GM23338 (cell line): ENCODE measurements at regions not wholly inside any gene's neighbourhood (a gene's known extent, or its start where the extent isn't known, plus 50 kb on each side); places are given as distances from the start of the nearest gene placed in this dataset.

Source experiments
- ATAC-seq: fragments of 200-7000 bp; cut with Tn5 transposase; 3 replicates; pipeline ENCODE4 v1.9.1; 2020
- DNase-seq: peaks from one replicate; pipeline ENCODE4 v3.0.0-alpha.2; 2015; ENCODE audit warnings: low spot score
- H2AFZ ChIP-seq: fragments of 200-600 bp; sonication (generic); 2 replicates; pipeline ENCODE4 v1.8.0; 2016; ENCODE audit warnings: antibody characterized with exemption, mild to moderate bottlenecking, moderate library complexity
- H3F3A ChIP-seq: fragments of 200-600 bp; sonication (generic); replicated peaks from 2 replicates; pipeline ENCODE4 v1.8.0; 2017; ENCODE audit warnings: antibody characterized with exemption, mixed run types, low read depth
- H3K27ac ChIP-seq: fragments of 200-600 bp; sonication (generic); 2 replicates; pipeline ENCODE4 v1.6.1; 2016; ENCODE audit warnings: low read depth
- H3K27me3 ChIP-seq: fragments of 200-600 bp; sonication (generic); 2 replicates; pipeline ENCODE4 v1.8.0; 2016; ENCODE audit warnings: mild to moderate bottlenecking, mixed run types, moderate library complexity; ENCODE audit not compliant: insufficient read depth
- H3K36me3 ChIP-seq: fragments of 200-600 bp; sonication (generic); 2 replicates; pipeline ENCODE4 v1.8.0; 2016; ENCODE audit warnings: mild to moderate bottlenecking; ENCODE audit not compliant: insufficient read depth
- H3K4me1 ChIP-seq: fragments of 200-600 bp; sonication (generic); 2 replicates; pipeline ENCODE4 v1.8.0; 2016; ENCODE audit warnings: mild to moderate bottlenecking, moderate library complexity; ENCODE audit not compliant: insufficient read depth
- H3K4me2 ChIP-seq: fragments of 200-600 bp; sonication (generic); 2 replicates; pipeline ENCODE4 v1.7.1; 2017; ENCODE audit warnings: mixed run types
- H3K4me3 ChIP-seq: fragments of 200-600 bp; sonication (generic); 2 replicates; pipeline ENCODE4 v1.6.1; 2016; ENCODE audit warnings: mixed run types
- H3K79me2 ChIP-seq: fragments of 200-600 bp; sonication (generic); replicated peaks from 2 replicates; pipeline ENCODE4 v1.8.0; 2017; ENCODE audit warnings: mild to moderate bottlenecking; ENCODE audit not compliant: insufficient read depth
- H3K9me2 ChIP-seq: fragments of 200-600 bp; sonication (generic); 2 replicates; pipeline ENCODE4 v1.8.0; 2017; ENCODE audit not compliant: insufficient read depth
- H4K20me1 ChIP-seq: fragments of 200-600 bp; sonication (generic); replicated peaks from 2 replicates; pipeline ENCODE4 v1.8.0; 2017; ENCODE audit warnings: mild to moderate bottlenecking; ENCODE audit not compliant: insufficient read depth
- H3K27ac Mint-ChIP-seq: 2 replicates; pipeline ENCODE4 v1.8.0; 2020; ENCODE audit warnings: inconsistent platforms, mild to moderate bottlenecking, moderate library complexity, mixed read lengths
- H3K27me3 Mint-ChIP-seq: 3 replicates; pipeline ENCODE4 v1.8.0; 2022; ENCODE audit warnings: low read depth, mild to moderate bottlenecking, moderate library complexity, mixed read lengths, inconsistent platforms; ENCODE audit not compliant: insufficient read depth, poor library complexity
- H3K36me3 Mint-ChIP-seq: 3 replicates; pipeline ENCODE4 v1.8.0; 2021; ENCODE audit warnings: low read depth, mild to moderate bottlenecking, inconsistent platforms, moderate library complexity, mixed read lengths
- H3K4me1 Mint-ChIP-seq: 3 replicates; pipeline ENCODE4 v1.8.0; 2020; ENCODE audit warnings: mild to moderate bottlenecking, inconsistent platforms, mixed read lengths
- H3K4me3 Mint-ChIP-seq: 3 replicates; pipeline ENCODE4 v1.8.0; 2021; ENCODE audit warnings: moderate library complexity, mild to moderate bottlenecking, inconsistent platforms, mixed read lengths
- H3K9me3 Mint-ChIP-seq: 3 replicates; pipeline ENCODE4 v1.8.0; 2020; ENCODE audit warnings: moderate library complexity, mild to moderate bottlenecking, inconsistent platforms, mixed read lengths
- JUNB ChIP-seq: IDR thresholded peaks from one replicate; pipeline ENCODE4 v1.6.1; 2016; ENCODE audit warnings: antibody characterized with exemption; ENCODE audit not compliant: unreplicated experiment
- NANOG ChIP-seq: IDR thresholded peaks from 2 replicates; pipeline ENCODE4 v1.6.1; 2016; ENCODE audit warnings: antibody characterized with exemption, borderline replicate concordance
- POLR2AphosphoS5 ChIP-seq: IDR thresholded peaks from 2 replicates; pipeline ENCODE4 v1.6.1; 2016; ENCODE audit warnings: antibody characterized with exemption, low read depth
- ZNF114 ChIP-seq: fragments of 250-450 bp; sonication (Bioruptor Pico); IDR thresholded peaks from 2 replicates; pipeline ENCODE4 v1.5.0; 2020; ENCODE audit warnings: mild to moderate bottlenecking, moderate library complexity
- ZNF331 ChIP-seq: fragments of 250-450 bp; sonication (Bioruptor Pico); IDR thresholded peaks from 2 replicates; pipeline ENCODE4 v1.5.0; 2020; ENCODE audit warnings: low read depth, mild to moderate bottlenecking, moderate library complexity
- TF ChIP-seq, protein P1 (sequence below): IDR thresholded peaks from one replicate; pipeline ENCODE4 v1.6.1; 2018; ENCODE audit warnings: antibody characterized with exemption; ENCODE audit not compliant: unreplicated experiment
- TF ChIP-seq, protein P2 (sequence below), 2 experiments: fragments of 200-600 bp in 1 of 2; sonication (generic) in 1 of 2; conservative IDR thresholded peaks; 2 replicates each; pipeline versions ENCODE4 v1.5.1 to v1.6.1; 2016 to 2017; ENCODE audit warnings: antibody characterized with exemption in 2 of 2, low read depth in 2 of 2, mild to moderate bottlenecking in 2 of 2, moderate library complexity in 1 of 2
- TF ChIP-seq, protein P3 (sequence below): fragments of 250-450 bp; sonication (Bioruptor Pico); IDR thresholded peaks from 2 replicates; pipeline ENCODE4 v1.5.0; 2020; ENCODE audit warnings: mild to moderate bottlenecking, moderate library complexity
- TF ChIP-seq, protein P4 (sequence below): IDR thresholded peaks from 2 replicates; pipeline ENCODE4 v1.6.1; 2016; ENCODE audit warnings: antibody characterized with exemption

DNA sequence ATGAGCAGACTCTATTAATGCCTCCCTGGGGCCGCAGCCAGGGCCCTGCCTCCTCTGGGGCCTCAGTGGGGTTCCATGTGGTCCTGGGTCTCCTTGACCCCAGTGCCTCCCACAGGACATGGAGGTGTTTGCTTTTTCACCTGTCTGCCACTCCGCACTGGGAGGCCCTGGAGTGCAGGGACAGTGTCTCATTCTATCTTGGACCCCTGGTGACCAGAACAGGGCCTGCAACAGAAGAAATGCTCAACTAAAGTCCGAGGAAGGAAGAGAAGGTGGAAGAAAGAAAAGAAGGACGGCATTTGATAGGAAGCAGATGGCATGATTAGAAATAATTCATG, 243.2 kb downstream of the CDK5RAP2 start:
- no peaks in the 10 kb centered on the region for H4K20me1 ChIP-seq
- H3K4me2 ChIP-seq: no peak overlapping the region
- no peak overlapping the region for H3K27ac ChIP-seq
- no peak overlapping the region for H2AFZ ChIP-seq
- H3K4me3 Mint-ChIP-seq: no peak overlapping the region
- H3K27me3 Mint-ChIP-seq: peaks cover 3% of the 10 kb centered on the region
- no peaks in the 10 kb centered on the region for H3K36me3 Mint-ChIP-seq
- DNase-seq: no peak
- no peaks in the 10 kb centered on the region for H3K36me3 ChIP-seq
- H3K27ac Mint-ChIP-seq: no peak overlapping the region
- H3F3A ChIP-seq: no peaks in the 10 kb centered on the region
- H3K9me2 ChIP-seq: no peaks in the 10 kb centered on the region
- H3K4me3 ChIP-seq: no peak overlapping the region
- TF ChIP-seq, protein P1, sequence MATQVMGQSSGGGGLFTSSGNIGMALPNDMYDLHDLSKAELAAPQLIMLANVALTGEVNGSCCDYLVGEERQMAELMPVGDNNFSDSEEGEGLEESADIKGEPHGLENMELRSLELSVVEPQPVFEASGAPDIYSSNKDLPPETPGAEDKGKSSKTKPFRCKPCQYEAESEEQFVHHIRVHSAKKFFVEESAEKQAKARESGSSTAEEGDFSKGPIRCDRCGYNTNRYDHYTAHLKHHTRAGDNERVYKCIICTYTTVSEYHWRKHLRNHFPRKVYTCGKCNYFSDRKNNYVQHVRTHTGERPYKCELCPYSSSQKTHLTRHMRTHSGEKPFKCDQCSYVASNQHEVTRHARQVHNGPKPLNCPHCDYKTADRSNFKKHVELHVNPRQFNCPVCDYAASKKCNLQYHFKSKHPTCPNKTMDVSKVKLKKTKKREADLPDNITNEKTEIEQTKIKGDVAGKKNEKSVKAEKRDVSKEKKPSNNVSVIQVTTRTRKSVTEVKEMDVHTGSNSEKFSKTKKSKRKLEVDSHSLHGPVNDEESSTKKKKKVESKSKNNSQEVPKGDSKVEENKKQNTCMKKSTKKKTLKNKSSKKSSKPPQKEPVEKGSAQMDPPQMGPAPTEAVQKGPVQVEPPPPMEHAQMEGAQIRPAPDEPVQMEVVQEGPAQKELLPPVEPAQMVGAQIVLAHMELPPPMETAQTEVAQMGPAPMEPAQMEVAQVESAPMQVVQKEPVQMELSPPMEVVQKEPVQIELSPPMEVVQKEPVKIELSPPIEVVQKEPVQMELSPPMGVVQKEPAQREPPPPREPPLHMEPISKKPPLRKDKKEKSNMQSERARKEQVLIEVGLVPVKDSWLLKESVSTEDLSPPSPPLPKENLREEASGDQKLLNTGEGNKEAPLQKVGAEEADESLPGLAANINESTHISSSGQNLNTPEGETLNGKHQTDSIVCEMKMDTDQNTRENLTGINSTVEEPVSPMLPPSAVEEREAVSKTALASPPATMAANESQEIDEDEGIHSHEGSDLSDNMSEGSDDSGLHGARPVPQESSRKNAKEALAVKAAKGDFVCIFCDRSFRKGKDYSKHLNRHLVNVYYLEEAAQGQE: no peak
- TF ChIP-seq, protein P2, sequence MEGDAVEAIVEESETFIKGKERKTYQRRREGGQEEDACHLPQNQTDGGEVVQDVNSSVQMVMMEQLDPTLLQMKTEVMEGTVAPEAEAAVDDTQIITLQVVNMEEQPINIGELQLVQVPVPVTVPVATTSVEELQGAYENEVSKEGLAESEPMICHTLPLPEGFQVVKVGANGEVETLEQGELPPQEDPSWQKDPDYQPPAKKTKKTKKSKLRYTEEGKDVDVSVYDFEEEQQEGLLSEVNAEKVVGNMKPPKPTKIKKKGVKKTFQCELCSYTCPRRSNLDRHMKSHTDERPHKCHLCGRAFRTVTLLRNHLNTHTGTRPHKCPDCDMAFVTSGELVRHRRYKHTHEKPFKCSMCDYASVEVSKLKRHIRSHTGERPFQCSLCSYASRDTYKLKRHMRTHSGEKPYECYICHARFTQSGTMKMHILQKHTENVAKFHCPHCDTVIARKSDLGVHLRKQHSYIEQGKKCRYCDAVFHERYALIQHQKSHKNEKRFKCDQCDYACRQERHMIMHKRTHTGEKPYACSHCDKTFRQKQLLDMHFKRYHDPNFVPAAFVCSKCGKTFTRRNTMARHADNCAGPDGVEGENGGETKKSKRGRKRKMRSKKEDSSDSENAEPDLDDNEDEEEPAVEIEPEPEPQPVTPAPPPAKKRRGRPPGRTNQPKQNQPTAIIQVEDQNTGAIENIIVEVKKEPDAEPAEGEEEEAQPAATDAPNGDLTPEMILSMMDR (conservative IDR thresholded peaks at IDR 0.05; ENCODE audit: low read depth in 2 of 2): no peak; a peak in 1 of 4 replicates
- TF ChIP-seq ZNF114 (CRISPR knock-in tag) (no peak), POLR2AphosphoS5 (no peak), JUNB (no peak), NANOG (no peak), ZNF331 (CRISPR knock-in tag) (no peak)
- TF ChIP-seq, protein P3, sequence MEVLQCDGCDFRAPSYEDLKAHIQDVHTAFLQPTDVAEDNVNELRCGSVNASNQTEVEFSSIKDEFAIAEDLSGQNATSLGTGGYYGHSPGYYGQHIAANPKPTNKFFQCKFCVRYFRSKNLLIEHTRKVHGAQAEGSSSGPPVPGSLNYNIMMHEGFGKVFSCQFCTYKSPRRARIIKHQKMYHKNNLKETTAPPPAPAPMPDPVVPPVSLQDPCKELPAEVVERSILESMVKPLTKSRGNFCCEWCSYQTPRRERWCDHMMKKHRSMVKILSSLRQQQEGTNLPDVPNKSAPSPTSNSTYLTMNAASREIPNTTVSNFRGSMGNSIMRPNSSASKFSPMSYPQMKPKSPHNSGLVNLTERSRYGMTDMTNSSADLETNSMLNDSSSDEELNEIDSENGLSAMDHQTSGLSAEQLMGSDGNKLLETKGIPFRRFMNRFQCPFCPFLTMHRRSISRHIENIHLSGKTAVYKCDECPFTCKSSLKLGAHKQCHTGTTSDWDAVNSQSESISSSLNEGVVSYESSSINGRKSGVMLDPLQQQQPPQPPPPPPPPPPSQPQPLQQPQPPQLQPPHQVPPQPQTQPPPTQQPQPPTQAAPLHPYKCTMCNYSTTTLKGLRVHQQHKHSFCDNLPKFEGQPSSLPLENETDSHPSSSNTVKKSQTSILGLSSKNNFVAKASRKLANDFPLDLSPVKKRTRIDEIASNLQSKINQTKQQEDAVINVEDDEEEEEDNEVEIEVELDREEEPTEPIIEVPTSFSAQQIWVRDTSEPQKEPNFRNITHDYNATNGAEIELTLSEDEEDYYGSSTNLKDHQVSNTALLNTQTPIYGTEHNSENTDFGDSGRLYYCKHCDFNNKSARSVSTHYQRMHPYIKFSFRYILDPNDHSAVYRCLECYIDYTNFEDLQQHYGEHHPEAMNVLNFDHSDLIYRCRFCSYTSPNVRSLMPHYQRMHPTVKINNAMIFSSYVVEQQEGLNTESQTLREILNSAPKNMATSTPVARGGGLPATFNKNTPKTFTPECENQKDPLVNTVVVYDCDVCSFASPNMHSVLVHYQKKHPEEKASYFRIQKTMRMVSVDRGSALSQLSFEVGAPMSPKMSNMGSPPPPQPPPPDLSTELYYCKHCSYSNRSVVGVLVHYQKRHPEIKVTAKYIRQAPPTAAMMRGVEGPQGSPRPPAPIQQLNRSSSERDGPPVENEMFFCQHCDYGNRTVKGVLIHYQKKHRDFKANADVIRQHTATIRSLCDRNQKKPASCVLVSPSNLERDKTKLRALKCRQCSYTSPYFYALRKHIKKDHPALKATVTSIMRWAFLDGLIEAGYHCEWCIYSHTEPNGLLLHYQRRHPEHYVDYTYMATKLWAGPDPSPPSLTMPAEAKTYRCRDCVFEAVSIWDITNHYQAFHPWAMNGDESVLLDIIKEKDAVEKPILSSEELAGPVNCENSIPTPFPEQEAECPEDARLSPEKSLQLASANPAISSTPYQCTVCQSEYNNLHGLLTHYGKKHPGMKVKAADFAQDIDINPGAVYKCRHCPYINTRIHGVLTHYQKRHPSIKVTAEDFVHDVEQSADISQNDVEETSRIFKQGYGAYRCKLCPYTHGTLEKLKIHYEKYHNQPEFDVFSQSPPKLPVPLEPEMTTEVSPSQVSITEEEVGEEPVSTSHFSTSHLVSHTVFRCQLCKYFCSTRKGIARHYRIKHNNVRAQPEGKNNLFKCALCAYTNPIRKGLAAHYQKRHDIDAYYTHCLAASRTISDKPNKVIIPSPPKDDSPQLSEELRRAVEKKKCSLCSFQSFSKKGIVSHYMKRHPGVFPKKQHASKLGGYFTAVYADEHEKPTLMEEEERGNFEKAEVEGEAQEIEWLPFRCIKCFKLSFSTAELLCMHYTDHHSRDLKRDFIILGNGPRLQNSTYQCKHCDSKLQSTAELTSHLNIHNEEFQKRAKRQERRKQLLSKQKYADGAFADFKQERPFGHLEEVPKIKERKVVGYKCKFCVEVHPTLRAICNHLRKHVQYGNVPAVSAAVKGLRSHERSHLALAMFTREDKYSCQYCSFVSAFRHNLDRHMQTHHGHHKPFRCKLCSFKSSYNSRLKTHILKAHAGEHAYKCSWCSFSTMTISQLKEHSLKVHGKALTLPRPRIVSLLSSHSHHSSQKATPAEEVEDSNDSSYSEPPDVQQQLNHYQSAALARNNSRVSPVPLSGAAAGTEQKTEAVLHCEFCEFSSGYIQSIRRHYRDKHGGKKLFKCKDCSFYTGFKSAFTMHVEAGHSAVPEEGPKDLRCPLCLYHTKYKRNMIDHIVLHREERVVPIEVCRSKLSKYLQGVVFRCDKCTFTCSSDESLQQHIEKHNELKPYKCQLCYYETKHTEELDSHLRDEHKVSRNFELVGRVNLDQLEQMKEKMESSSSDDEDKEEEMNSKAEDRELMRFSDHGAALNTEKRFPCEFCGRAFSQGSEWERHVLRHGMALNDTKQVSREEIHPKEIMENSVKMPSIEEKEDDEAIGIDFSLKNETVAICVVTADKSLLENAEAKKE (CRISPR knock-in tag): no peak
- TF ChIP-seq, protein P4, sequence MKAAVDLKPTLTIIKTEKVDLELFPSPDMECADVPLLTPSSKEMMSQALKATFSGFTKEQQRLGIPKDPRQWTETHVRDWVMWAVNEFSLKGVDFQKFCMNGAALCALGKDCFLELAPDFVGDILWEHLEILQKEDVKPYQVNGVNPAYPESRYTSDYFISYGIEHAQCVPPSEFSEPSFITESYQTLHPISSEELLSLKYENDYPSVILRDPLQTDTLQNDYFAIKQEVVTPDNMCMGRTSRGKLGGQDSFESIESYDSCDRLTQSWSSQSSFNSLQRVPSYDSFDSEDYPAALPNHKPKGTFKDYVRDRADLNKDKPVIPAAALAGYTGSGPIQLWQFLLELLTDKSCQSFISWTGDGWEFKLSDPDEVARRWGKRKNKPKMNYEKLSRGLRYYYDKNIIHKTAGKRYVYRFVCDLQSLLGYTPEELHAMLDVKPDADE: no peak
- ATAC-seq: no peak
- no peaks in the 10 kb centered on the region for H3K79me2 ChIP-seq
- H3K4me1 Mint-ChIP-seq: no peaks in the 10 kb centered on the region
- no peaks in the 10 kb centered on the region for H3K27me3 ChIP-seq
- no peaks in the 10 kb centered on the region for H3K4me1 ChIP-seq
- no peaks in the 10 kb centered on the region; the same call in 2 of the 3 replicates for H3K9me3 Mint-ChIP-seq
